ENCODE measurements at regions not wholly inside any gene's neighbourhood (a gene's known extent, or its start where the extent isn't known, plus 50 kb on each side); places are given as distances from the start of the nearest gene placed in this dataset.

DNA sequence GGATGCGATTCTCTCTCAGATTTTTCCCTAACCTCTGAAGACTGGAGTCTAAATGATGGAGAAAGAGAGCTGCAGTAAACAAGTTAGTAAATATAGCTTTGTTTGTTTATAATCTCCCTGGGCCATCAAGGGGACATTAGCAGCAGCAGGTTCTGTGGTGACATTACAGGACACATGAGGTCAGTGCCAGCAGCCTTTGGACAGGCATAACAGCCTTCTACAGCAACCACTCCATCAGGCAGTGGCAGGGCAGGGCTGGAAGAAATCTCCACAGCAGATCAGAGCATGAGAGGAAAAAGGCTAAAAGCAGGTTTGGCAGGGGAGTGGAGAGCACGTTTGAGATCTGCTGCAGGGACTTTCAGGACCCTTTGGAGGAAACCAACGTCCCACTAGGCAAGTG lies 127.6 kb upstream of the ACP3 start:
- TF ChIP-seq, protein P1, sequence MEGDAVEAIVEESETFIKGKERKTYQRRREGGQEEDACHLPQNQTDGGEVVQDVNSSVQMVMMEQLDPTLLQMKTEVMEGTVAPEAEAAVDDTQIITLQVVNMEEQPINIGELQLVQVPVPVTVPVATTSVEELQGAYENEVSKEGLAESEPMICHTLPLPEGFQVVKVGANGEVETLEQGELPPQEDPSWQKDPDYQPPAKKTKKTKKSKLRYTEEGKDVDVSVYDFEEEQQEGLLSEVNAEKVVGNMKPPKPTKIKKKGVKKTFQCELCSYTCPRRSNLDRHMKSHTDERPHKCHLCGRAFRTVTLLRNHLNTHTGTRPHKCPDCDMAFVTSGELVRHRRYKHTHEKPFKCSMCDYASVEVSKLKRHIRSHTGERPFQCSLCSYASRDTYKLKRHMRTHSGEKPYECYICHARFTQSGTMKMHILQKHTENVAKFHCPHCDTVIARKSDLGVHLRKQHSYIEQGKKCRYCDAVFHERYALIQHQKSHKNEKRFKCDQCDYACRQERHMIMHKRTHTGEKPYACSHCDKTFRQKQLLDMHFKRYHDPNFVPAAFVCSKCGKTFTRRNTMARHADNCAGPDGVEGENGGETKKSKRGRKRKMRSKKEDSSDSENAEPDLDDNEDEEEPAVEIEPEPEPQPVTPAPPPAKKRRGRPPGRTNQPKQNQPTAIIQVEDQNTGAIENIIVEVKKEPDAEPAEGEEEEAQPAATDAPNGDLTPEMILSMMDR (IDR thresholded peaks at IDR 0.05), result no peak
- no peak for TF ChIP-seq POLR2A (IDR thresholded peaks at IDR 0.05)
